Inflammatory macrophage treated with lipopolysaccharide for 4 hours (primary cell): ENCODE measurements at regions not wholly inside any gene's neighbourhood (a gene's known extent, or its start where the extent isn't known, plus 50 kb on each side); places are given as distances from the start of the nearest gene placed in this dataset.

Source experiments
- DNase-seq: peaks from one replicate; pipeline ENCODE4 v3.0.0-alpha.2; 2020

DNA sequence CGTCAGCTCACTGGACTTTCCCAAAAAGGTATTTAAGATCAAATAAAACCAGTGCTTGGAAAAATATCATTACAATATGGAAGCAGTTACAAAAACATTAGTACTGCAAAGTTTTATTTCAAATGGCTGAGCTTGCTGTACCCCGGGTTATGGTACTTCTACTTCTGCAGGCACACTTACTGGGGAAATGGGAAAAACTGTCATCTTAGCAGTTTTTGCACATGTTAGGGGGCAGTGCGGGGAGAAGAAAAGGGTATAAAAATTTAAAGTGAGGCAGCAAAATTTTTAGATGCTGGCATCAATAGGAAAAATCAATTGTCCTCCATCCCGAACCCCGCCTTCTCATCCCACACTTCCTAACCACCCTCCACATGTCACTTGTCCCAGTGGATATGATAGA lies 133.4 kb downstream of the ATG4C start:
- DNase-seq = no peak

DNA sequence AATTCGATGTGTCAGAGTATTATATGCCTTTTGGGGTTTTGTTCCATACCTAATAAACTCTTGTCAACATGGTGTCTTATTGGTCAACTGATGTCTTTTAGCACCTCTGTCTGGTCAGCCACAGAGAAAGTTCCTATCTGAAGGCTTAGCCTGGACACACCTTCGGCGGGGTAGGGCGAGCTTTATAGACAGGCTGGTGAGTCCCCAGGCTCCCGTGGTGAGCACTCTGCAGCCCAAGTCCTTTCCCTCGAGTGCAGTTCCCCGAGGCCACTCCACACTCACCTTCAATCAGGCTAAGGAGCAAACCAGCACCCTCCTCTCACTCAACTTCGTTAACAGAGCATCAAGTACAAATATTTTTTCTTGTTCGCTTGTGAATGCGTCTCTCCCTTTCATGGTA lies 133.9 kb downstream of the ATG4C start:
- DNase-seq = no peak

DNA sequence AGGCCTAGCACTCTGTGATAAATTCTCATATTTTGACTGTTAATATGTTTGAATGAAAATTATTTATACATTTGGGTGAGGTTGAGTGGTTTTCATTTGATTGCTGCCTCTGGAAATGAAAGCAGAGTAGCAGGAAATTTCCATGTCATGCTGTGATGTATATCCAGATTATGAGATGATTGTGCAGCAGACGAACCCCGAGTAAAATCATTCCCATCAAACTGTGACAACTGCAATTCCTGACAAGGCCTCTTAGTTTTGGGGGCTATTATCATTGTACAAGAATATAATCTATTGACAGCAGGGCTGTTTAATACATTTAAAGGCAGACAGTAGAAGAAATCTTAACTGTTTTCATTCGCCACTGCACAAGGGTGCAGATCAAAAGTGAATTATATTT lies 134.8 kb downstream of the ATG4C start:
- no peak for DNase-seq

DNA sequence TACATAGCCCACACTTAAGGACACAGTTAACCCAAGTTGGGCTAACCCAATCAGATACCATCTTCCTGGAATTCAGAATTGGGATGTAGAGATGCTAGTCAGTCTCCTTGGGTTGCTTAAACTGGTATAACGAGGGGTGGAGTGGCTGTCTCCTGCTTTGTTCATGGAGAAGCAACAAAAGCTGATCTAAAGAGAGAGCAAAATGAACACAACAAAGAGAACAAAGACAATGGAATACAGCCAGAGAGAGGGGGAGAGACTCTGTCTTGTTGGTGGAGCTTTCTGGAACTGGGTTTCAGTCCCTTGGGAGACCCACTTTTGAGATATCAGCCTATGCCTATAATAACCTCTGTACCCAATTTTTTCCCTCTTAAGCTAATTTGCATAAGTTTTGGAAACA lies 138.1 kb downstream of the ATG4C start:
- no peak for DNase-seq

DNA sequence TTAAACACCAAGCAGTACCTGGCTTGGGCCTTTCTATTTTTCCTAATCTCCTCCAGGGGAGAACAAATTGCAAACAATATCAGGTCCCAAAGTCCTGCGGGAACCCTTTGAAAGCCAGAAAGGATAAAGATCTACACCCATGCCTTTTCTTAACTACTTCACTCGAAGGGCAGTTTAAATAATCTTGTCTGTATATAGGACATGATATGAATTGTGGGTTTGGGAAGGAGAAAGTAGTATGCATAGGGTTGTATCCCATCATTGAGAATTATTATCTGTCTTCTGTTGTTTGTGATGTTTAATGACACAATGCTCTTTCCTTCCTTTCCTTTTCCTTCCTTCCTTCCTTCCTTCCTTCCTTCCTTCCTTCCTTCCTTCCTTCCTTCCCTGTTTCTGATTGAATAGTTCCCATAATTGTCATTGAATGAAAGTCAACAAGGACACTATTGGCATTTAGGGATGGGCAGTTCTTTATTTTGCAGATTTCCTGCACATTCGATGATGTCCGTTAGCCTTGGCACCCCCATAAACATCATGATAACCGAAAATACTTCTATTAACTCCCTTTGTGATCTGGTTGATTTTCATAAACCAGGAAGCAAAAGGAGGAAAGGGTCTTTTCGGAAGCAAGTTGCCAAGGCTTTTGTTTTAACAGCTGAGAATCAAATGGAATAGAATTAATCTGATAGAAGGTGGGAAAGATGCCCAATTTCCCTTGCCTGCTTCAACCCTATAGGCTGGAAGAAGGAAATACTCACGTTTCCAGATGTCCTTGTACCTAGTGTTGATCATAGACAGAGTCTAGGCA lies 141.3 kb downstream of the ATG4C start:
- no peak for DNase-seq

DNA sequence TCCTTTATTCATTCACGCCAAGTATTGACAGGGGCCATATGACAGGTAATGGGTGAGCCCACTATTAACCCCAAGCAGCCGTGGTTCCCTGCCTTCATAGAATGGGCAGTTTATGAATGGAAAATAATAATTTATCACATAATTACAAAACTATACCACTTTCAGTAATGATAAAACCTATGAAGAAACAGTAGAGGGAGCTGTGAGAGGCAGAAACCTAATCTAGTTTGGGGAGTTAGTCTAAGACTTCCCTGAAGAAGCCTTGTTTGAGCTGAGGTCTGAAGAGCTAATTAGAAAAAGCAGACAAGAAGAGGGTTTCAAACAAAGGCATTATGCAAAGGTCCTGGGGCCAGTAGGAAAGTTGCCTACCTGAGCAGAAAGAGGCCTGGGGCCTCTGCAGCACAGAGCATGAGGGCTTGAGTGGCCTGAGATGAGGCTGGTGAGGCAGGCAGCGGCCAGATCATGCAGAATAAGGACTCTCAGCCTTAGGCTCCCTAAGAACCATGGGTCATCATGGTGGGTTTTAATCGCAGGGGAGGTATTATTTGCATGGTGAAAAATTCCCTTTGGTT lies 142.8 kb downstream of the ATG4C start:
- DNase-seq = no peak

DNA sequence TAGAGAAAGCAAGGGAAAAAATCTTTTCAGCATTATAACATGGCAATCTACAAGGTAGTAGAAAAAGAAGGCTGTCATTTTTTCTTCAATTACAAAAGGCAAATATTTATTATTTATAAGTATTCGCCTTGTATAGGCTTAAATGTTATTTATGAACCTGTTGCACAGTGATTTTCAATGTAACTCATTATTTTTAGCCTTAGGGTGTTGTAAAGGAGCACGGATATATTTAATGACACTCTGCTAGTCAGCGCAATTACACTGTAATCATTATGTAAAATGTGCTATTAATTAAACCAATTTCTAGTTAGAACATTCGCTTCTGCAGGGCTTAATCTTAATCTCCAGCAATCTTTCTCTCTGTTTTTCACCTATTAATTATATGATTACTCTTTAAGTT lies 145.0 kb downstream of the ATG4C start:
- no peak for DNase-seq

DNA sequence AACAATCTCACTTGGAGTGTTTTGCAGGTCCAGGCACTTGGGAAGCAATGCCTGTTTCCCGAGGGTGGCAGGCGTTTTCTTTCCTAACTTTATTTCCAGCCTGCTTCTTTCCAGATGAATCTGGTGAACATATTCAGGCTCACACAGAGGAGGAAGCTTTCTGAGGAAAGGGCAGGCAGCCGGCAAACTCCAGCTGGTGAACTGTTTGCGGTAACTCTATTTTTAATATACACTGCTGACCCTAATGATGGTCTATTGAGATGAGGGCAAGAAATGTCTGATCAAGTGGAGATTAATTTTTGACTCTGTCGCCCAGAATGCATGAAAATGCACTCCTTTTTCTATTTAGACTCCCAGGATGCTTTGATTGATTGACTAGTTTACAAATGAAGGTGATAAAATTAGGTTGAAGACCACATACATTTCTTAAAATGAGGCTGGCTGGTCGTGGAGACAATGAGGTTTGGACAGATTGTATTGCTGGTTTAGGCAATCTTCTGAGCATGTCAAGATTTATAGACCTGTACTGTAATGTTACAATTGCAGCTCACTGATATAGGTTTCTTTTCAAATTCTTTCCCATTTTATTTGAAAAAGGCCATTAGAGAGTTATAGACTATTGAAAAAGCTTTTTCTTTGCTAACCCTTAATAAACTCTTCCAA lies 153.8 kb downstream of the ATG4C start:
- no peak for DNase-seq

DNA sequence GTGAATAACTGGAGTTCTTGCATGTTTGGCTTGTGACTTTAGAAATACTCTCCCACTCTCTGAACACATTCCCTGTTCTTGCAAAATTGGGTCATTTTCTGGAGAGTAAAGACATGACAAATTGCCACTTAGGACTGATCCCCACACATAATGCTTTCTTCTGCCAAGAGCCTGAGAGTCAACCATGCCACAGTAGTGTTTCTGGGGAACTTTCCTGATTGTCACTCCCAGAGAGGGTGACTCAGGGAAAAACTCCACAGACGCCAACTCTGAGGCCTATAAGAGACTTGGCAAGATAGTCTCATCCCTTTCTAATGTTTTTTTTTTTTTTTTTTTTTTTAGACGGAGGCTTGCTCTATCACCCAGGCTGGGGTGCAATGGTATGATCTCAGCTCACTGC lies 157.8 kb downstream of the ATG4C start:
- DNase-seq = no peak

DNA sequence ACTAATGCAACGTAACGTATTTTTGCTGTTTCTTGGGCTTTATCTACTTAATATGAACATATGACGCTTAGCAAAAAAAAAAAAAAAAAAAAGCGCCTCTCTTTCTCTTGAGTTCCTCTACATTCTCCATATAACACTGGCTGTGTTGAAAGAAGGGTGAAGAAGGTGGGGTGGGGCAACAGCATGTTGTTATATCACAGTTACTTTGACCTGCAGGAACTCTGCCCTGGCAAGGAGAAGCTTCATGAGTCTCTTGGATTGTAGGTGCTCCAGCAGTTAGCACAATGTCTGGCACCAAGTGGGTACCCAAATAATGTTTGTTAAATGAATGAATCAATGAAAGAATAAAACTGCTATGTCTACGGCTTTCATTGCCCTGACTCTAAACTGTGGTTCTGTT lies 162.6 kb downstream of the ATG4C start:
- DNase-seq = no peak

DNA sequence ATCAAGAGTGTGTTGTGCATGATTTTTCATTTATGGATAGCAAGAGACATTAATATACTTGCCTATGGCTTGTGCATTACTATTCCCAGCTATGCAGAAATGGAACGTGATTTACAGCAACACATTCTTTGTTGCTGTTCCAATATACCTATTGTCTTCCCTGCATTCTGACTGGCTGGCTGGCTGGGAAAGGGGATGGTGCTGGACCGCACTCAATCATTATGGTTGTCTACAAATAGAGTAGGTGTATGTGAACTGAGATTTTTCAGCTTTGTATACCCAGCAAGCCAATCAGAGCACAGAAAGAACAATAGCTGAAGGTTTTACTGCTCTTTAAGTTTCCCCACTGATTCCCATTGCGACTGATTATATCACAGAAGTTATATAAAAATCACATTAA lies 167.5 kb downstream of the ATG4C start:
- no peak for DNase-seq

DNA sequence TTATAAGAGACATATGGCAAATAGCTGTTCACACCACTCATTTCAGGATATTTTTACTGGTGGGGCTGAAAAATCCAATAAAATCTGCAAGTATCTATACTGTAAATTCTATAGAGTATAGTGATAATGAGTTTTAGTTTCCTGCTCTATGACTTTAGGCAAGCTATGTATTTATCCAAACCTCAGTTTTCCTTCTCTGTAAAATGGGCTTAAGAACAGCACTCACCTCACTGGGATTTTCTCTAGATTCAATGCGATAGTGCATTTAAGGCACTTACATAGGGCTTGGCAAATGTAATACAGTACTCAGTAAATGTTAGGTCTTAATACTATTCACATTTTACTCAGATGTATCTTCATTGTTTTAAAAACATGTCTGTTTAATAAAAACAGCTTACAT lies 168.7 kb downstream of the ATG4C start:
- no peak for DNase-seq

DNA sequence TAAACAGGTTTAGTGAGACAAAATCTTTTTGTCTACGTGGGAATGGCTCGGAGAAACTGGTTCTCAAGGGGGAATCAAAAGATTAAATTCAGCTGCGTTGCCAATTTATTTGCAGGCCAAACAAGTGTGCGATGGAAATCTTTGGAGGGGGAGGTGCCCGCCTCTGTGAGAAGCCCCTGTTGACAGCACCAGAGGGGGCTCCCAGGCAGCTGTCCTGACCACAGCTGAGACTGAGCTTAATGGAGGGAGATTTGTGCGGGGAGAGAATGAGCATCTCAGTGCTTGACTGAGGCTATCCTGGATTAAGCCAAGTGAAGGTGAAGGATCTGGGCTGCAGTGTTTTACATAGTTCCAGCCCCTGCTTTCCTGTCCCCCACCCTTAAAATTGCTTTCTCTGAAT lies 169.7 kb downstream of the ATG4C start:
- DNase-seq = no peak

DNA sequence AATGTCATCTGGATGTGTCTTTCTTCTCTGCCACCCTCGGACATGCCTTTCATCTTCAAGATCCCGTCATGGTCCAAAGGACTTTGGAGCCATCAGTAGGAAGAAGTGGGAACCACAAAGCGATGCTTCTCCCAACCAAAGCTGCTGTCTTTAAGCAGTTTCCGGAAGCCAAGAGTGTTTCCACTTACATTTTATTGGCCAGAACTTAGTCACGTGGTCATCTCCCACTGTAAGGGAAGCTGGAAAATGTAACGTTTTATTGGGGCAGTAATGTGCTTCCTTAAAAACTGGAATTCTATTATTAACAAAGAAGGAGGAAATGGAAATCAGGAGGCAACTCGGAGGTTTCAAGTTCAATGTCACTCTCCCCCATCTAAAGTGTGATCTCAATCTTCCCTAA lies 170.8 kb downstream of the ATG4C start:
- no peak for DNase-seq

DNA sequence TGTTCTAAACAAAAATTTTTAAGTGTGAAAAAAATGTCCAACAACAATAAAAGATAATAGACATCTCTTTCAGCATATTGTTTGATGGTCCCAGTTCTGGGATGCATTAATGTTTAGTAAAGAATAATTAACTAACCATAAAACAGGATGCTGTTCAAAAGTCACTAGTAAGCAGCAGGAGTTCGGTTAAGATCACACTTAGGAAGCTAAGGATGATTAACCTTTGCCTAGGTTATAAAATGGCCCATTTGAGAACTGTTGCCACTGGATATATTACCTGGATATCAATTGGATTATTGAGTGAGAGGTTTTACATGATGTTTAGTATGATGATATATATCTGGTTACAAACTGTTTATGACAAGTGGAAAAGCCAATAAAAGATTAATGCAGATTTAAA lies 171.7 kb downstream of the ATG4C start:
- no peak for DNase-seq

DNA sequence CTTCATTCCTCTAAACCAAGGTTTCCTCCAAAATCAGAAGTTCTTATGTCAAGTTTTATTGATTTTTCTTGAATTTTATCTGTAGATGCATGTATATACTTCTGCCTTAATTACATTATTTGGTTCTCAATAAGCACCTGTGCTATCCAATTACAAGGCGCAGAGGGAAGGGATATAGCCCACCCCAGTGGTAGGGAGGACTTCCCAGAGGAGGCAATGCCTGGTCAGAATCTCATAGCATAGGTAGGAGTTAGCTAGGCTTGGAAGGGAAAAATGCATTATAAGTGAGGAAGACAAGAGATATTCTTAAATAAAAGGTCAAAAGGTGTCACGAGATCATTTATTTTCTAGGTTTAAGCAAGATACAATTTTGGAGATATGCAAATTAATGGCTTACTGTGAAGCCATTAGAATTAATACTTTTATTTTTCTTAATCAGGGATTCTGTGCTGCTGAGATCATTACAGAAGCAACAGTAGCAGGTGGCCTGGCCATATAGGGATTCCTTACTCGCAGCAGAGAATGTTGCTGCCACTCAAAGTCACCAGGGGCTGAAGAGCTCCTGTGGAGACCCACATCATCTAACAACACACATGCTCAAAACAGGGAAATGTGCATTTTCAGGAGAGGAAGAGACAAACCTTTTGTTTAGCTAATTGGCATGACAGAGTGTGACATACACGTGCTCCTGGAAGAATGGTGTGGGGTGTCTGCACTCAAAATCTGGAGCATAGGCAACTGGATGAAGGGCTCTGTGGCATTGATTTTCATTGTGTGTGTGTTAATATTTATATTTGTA lies 178.3 kb downstream of the ATG4C start:
- DNase-seq = no peak

DNA sequence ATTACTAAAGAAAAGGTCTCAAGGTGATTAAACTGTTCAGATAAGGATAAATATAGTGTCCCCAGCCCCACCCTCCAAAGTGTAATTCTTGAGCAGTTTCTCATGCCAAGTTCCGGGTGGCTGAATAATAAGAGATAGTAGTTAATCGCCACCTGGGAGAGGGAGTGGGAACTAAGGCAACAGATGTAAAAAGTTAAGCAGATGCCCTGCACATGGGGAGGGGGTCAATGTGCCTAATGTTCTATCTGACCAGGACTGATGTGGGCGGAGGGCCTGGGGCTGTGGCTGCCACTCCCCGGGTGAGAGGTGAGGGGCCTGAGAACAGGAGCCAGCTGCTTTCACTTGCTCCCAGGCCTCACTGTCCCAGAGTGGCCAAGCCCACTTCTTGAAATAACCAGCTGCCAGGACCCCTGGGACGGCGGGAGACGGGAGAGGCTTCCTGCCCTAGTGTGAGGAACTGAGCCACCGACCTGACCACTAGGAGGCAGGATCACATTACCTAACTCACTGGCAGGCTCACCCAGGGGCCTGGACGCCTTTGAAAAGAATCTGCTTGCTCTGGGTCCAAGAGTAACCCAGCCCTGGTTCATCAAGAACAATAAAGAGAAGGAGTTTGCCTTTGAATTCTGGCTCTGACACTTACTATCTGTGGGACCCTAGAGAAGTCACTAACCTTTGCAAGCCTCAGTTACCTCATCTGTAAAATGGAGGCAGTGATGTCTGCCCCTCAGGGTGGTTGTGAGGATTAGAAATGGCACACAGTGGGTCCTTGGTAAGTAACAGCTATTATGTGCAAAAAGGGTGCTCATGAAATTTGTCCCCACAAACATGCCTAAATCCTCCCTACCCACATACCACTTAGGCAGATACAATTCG lies 179.2 kb downstream of the ATG4C start:
- DNase-seq = no peak

DNA sequence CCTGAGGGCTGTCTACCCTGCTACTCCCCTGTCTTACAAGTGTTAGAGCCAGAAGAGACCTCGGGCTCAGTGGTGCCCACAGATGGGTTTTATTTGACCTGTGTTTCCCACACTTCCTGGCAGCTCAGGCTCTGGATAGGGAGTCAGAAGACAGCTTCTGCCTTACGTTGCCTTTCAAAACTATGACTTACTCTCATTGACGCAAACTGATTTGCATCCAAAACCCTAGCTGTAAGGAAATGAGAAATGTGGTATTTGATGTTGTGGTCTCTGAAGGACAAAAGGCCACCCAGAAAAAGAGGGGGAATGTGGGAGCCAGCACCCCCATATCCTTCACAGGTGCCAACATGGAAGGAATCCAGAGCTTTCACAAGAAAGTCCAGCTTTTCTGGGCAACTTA lies 180.2 kb downstream of the ATG4C start:
- DNase-seq = no peak

DNA sequence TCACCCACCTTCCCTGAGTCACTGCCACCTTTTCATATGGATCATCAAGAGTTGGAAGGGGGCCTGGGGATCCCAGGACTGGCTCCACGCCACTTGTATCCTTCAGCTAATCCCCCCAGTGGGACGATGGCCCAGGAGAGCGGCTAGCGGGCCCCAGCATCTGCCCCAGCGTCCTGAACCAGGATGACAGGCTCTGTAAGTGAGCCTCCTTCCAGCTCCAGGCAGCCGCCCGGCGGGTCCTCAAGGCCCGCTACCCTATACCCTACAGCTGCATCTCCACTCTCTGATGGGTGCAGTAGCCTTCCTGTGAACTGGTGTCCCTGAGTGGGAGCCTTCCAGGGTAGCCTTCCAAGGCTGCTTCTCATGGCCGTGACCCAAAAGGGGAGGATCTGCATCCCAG lies 183.1 kb downstream of the ATG4C start:
- no peak for DNase-seq

DNA sequence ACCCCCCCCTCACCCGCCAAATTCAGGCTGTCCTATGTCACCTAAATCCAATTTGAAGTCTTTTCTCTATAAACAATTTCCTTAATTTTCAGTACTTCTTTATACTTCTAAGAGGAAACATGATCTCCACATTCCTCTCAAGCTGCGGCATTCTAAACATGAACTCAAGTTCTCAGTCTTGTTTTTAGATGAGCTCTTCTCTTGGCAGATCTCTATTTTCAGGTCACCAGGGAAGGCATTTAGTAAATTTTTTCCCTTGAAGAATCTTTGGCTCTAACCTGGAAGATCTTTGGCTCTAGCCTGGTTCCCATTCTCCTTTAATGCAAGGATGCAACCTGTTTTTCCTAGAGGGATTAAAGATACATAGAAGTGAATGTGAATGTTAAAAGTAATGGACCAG lies 193.4 kb downstream of the ATG4C start:
- DNase-seq = no peak

DNA sequence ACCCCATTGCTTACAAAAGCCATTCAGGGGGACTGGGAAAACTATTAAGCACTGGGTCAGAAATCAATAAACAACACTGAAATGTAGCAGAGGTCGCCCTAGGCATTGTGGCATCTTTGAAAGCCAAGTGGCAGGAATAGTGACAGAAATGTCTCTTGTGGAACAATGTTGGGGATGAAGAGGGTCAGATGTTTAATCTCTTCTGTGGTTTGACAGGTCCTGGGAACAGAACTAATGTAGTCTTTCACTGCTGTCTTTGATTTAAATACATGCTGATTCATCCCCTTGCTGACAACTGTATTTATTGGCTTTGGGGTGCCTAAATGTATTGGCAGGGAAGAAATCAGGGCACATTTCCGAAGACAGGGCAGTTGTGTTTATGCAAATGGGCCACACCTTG lies 194.8 kb downstream of the ATG4C start:
- no peak for DNase-seq

DNA sequence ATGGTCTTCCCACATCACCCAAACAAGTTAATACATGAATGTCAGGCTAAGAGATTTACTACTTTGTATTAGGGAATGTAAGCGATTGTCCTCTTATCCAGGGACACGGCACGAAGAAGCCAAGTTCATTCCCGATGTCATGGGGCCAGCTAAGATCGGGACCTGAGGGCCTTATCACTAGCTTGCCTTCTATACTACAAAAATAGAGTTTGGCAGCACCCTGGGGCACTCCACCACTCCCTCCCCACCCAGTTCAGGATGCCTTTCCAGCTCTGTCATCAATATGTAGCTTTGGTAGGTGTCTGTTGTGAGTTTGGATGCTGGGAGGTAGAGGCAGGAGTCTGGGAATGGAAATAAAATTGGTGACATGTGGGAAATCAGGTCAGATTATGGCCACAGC lies 197.5 kb downstream of the ATG4C start:
- no peak for DNase-seq

DNA sequence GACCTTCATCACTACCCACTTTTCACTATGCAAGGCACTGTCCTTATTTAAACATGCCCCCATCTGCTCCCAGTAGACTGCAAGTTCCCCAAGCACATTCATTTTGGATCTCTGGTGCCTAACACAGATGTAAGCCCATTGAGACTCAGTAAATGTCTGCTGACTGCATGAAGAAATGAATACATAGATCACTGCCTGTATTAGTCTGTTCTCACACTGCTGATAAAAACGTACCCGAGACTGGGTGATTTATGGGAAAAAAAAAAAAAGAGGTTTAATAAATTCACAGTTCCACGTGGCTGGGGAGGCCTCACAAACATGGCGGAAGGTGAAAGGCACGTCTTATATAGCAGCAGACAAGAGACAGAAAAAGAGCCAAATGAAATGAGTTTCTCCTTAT lies 204.9 kb downstream of the ATG4C start:
- no peak for DNase-seq
